Activated naive CD4-positive, alpha-beta T cell treated with anti-CD3 and anti-CD28 coated beads, Interleukin-2, amount 10 ng/mL, durations not matched to agents 7 days and 5 days (primary cell): ENCODE measurements at regions not wholly inside any gene's neighbourhood (a gene's known extent, or its start where the extent isn't known, plus 50 kb on each side); places are given as distances from the start of the nearest gene placed in this dataset.

Source experiments
- CTCF ChIA-PET: fragments of 350-600 bp; sonication (Branson Sonifier 250); formaldehyde crosslinking; loops from one replicate; lab custom pipeline; 2021; ENCODE audit warnings: antibody characterized with exemption; lab: Charles Lee
- DNase-seq: peaks from one replicate; pipeline ENCODE4 v3.0.0-alpha.2; 2020
- H3K27ac Mint-ChIP-seq: one replicate; pipeline ENCODE4 v1.8.0; 2021; ENCODE audit warnings: mild to moderate bottlenecking, moderate library complexity, mixed read lengths
- H3K27me3 Mint-ChIP-seq: one replicate; pipeline ENCODE4 v1.8.0; 2021; ENCODE audit warnings: mild to moderate bottlenecking, mixed read lengths
- H3K36me3 Mint-ChIP-seq: one replicate; pipeline ENCODE4 v1.8.0; 2021; ENCODE audit warnings: mixed read lengths
- H3K4me1 Mint-ChIP-seq: one replicate; pipeline ENCODE4 v1.8.0; 2021; ENCODE audit warnings: mixed read lengths
- H3K4me3 Mint-ChIP-seq: one replicate; pipeline ENCODE4 v1.8.0; 2021; ENCODE audit warnings: mild to moderate bottlenecking, moderate library complexity, mixed read lengths
- H3K9me3 Mint-ChIP-seq: one replicate; pipeline ENCODE4 v1.8.0; 2021; ENCODE audit warnings: mixed read lengths

DNA sequence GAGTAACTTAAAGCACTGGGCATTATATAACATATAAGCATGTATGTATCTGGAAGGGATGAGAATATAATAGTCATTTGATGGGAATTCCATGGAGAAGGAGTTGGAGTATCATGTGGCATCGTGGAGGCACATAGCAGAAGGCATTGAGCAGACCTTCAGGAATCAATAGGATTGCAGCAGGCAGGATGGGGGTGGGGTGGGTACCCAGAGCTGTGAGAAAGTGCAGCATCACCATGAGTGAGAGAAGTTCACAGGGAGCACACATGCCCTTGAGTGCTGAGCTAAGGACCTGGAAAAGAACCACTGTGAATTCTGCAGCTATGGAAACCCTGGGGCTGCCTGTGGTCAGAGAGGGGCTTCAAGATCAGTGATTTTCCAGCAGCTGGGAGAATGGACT, 57.3 kb downstream of the MED10 start:
- no peaks in the 10 kb centered on the region for H3K27me3 Mint-ChIP-seq
- H3K4me1 Mint-ChIP-seq, result no peaks in the 10 kb centered on the region
- H3K27ac Mint-ChIP-seq, result no peak overlapping the region
- no peaks in the 10 kb centered on the region for H3K9me3 Mint-ChIP-seq
- H3K4me3 Mint-ChIP-seq, result no peak overlapping the region
- no peaks in the 10 kb centered on the region for H3K36me3 Mint-ChIP-seq
- CTCF ChIA-PET, result no interaction called here
- DNase-seq, result no peak

DNA sequence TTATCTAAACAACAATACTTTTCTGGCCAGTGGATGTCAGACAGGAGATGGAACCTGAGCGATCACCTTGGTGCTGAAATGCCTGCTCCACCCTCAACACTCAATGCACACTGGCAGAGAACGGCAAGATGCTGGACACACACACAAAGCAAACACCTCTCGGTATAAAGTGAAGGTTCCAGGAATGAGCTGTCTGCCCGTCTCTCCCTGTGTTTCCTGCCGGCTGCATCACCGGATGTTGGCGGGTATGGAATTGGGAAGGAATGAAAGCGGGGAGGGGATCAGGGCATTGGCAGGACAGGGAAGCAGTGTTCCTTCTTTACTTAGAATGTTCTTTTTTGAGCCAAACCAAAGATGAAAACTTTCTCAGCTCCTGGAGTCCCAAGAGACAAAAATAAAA, 59.2 kb downstream of the MED10 start:
- DNase-seq, result no peak
- no peak overlapping the region for H3K4me3 Mint-ChIP-seq
- no peaks in the 10 kb centered on the region for H3K36me3 Mint-ChIP-seq
- no peaks in the 10 kb centered on the region for H3K27me3 Mint-ChIP-seq
- CTCF ChIA-PET, result no interaction called here
- H3K27ac Mint-ChIP-seq, result no peak overlapping the region
- no peaks in the 10 kb centered on the region for H3K4me1 Mint-ChIP-seq
- H3K9me3 Mint-ChIP-seq, result no peaks in the 10 kb centered on the region

DNA sequence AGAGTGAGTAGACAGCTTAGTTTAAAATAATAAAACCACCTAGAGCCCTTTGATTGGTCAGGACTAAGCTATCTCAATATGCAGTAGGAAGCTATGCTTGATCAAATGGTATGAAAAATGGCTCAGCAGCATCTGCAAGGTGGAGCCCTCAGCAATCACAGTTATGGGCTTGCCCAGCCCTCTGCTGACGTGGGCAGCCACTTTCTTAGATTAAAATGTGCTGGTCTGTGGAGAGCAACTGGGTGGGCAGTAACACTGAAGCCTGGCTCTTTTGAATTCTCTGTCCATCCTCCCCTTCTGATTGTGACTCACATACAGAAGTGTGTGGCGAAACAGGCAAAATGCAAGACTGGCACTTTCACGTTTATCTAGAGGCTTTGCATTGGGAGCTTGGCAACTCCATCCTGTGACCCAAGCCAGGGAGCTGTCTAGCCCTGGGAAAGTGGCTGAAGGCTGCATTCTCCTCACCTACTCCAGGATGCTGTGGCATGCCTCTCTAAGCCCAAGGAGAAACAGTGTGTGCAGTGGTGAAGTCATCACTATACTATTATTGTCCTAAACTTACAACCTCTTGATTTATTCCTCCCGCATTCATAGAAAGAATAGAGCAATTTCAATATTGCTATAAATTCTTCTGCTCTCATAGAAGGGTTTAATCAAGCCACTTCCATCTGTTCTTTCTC, 61.1 kb downstream of the MED10 start:
- no peaks in the 10 kb centered on the region for H3K36me3 Mint-ChIP-seq
- H3K4me1 Mint-ChIP-seq, result no peaks in the 10 kb centered on the region
- DNase-seq, result no peak
- no peaks in the 10 kb centered on the region for H3K27me3 Mint-ChIP-seq
- no peaks in the 10 kb centered on the region for H3K9me3 Mint-ChIP-seq
- CTCF ChIA-PET, result interaction anchor here (0.9 kb wide), 1 partner anchor 24 kb away, joined by 3 read pairs; no protein-coding TSS in a partner anchor
- no peak overlapping the region for H3K4me3 Mint-ChIP-seq
- H3K27ac Mint-ChIP-seq, result no peak overlapping the region

DNA sequence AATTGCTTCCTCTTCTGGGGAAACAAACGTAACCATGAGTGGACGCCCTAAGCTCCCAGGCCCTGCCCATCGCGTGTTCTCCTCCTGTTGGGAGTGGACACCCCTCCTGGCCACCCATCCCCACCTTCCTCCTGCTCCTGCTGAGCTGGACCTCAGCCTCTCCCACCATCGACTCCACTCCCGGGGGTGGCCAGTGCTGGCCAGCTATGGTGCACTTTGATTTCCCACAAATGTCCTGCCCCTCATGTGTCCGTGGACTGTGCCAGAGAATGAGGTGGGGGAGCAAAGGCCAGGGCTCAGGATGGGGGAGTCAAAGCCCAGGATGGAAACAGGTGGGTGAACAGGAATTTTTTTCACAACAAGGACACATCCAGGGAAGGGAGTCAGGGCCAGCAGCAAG, 62.8 kb downstream of the MED10 start:
- no peak overlapping the region for H3K4me3 Mint-ChIP-seq
- no peaks in the 10 kb centered on the region for H3K9me3 Mint-ChIP-seq
- H3K27ac Mint-ChIP-seq, result no peak overlapping the region
- H3K27me3 Mint-ChIP-seq, result no peaks in the 10 kb centered on the region
- H3K4me1 Mint-ChIP-seq, result no peaks in the 10 kb centered on the region
- no peaks in the 10 kb centered on the region for H3K36me3 Mint-ChIP-seq
- no peak for DNase-seq
- CTCF ChIA-PET, result no interaction called here

DNA sequence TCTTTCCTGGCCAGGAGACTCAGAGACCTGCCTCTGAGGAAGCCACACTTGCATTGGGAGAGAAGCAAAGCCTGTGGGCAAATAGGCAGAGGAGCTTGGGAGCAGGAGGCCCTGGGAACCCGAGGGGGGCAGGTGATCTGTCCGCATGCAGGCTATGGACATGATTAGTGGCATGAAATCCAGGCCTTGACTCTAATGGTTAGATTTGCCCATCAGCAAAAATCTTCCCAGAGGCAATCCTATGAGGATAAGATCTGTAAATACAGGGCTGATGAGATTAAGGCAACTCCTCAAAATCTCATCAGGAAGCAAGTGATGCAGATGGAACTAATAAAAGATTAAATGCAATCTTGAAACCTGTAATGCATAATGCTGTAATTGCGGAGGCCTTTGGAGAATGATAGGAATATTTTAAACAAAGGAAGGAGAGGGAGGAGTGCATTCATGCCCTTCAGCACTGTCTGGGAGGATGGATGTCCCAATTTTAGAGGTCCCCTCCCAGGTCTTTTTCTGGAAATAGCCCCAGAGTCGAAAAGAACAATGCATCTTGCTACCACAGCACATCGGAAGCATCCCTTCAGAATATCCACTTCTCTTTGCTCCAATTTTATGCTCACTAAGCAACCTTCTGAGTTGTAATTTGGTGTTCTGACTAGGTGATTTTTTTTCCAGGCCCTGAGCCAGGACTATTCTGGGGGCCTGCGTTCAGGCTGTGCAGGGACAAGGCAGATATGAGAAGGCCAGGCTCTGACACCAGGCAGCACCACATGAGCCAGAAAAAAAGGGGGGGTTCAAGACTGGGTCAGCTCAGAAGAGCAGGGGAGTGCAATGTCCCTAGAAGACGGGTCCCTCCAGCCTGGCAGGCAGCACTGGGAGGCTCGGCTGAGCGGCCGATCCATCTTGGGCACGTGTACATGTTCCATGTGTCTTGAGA, 66.5 kb downstream of the MED10 start:
- H3K4me1 Mint-ChIP-seq, result no peaks in the 10 kb centered on the region
- no peaks in the 10 kb centered on the region for H3K36me3 Mint-ChIP-seq
- no peaks in the 10 kb centered on the region for H3K27me3 Mint-ChIP-seq
- no peak for DNase-seq
- H3K9me3 Mint-ChIP-seq, result no peaks in the 10 kb centered on the region
- H3K27ac Mint-ChIP-seq, result no peak overlapping the region
- CTCF ChIA-PET, result no interaction called here
- H3K4me3 Mint-ChIP-seq, result no peak overlapping the region

DNA sequence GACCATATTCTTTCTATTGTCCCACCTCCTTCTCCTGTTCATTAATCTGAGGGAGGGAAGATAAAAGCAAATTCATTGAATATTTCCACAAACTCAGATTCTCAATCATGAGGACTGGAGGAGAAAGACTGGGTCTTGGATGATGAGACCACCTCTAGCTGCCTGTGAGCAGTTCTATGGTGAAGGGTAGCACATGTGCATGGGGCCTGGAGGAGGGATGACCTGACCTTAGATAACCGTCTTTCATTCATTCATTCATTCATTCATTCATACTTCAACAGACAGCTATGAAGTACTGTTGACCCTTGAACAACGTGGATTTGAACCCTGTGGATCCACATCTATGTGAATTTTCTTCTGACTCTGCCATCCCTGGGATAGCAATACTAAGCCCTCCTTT, 68.4 kb downstream of the MED10 start:
- CTCF ChIA-PET, result no interaction called here
- DNase-seq, result no peak
- Mint-ChIP-seq H3K4me1 (no peaks in the 10 kb centered on the region), H3K9me3 (no peaks in the 10 kb centered on the region), H3K36me3 (no peaks in the 10 kb centered on the region), H3K4me3 (no peak overlapping the region), H3K27ac (no peak overlapping the region), H3K27me3 (no peaks in the 10 kb centered on the region)

DNA sequence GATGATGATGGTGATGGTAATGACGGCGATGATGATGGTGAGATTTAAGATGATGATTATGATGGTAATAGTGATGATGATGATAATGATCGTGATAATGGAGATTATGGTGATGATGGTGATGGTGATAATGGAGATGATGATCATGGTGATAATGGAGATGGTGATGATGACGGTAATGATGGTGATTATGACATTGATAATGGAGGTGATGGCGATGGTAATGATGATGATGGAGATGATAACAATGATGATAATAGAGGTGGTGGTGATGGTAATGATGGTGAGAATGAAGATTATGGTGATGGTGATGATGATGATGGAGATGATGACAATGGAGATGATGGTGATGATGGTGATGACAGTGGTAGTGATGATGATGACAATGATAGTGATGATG, 69.7 kb downstream of the MED10 start:
- no peak overlapping the region for H3K27ac Mint-ChIP-seq
- H3K4me1 Mint-ChIP-seq, result no peaks in the 10 kb centered on the region
- DNase-seq, result no peak
- no peaks in the 10 kb centered on the region for H3K36me3 Mint-ChIP-seq
- H3K4me3 Mint-ChIP-seq, result no peak overlapping the region
- H3K9me3 Mint-ChIP-seq, result no peaks in the 10 kb centered on the region
- H3K27me3 Mint-ChIP-seq, result no peaks in the 10 kb centered on the region
- CTCF ChIA-PET, result no interaction called here

DNA sequence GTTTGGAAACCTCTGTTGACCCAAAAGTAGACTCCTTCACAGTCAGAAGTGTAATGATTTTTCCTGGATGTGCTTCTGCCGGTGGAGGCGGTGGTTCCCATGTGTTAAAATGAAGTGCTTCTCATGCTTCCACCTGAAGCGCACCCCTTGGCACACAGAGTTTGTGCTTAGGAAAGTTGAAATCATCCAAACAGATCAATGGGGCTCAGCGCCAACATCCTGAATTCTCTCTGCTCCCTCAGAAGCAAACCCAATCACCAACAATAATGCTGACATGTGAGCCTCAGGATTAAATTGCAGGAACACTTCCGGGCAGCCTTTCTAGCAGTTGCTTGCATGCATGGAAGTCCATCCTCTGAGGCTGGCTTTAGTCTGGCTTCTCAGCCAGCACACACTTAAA, 71.0 kb downstream of the MED10 start:
- Mint-ChIP-seq H3K4me1 (no peaks in the 10 kb centered on the region), H3K4me3 (no peak overlapping the region), H3K27ac (no peak overlapping the region), H3K27me3 (no peaks in the 10 kb centered on the region), H3K36me3 (no peaks in the 10 kb centered on the region), H3K9me3 (no peaks in the 10 kb centered on the region)
- no peak for DNase-seq
- CTCF ChIA-PET, result no interaction called here

DNA sequence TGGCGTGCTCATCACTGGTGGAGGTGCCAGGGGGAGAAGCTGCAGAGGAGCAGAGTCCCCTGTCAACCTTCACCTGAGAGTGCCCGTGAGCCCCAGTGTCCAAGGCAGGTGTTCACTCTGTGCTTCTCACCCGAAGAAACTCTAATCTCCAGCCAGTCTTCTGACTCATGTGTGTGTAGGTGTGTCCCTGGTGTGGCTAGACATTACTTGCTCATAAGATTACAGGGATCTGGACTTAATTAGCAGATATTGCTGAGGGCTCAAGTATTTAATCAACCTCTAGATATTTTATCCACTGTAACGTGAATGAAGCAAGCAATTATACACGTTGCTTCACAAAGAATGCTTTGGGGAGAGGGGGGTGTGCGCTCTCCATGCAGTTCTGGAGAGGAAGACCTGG, 72.5 kb downstream of the MED10 start:
- DNase-seq, result no peak
- no peaks in the 10 kb centered on the region for H3K27me3 Mint-ChIP-seq
- no peaks in the 10 kb centered on the region for H3K4me1 Mint-ChIP-seq
- H3K36me3 Mint-ChIP-seq, result no peaks in the 10 kb centered on the region
- H3K4me3 Mint-ChIP-seq, result no peak overlapping the region
- CTCF ChIA-PET, result interaction anchor here (0.8 kb wide), 1 partner anchor 1165 kb away, joined by 3 read pairs; no protein-coding TSS in a partner anchor
- no peaks in the 10 kb centered on the region for H3K9me3 Mint-ChIP-seq
- H3K27ac Mint-ChIP-seq, result no peak overlapping the region

DNA sequence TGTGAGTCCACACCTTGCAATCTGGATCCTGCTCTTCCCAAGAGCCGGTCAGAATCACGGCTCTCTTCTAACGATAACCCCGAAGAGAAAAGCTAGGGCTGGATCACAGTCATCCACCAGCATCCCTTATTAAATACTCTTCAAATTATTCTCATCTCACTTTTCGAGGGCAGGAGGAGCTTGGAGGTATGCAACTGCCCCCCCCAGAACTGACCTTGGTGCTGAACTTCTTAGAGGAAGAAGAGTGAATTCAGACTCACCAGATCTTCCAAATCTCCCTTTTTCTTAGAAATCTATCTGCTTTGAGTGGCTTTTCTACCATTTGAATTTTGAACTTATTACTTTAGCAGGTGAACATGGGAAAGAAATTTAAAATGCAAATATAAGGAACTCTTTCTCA, 75.7 kb downstream of the MED10 start:
- H3K27me3 Mint-ChIP-seq, result no peaks in the 10 kb centered on the region
- DNase-seq, result peak; percentile 29
- H3K36me3 Mint-ChIP-seq, result no peaks in the 10 kb centered on the region
- no peaks in the 10 kb centered on the region for H3K9me3 Mint-ChIP-seq
- CTCF ChIA-PET, result no interaction called here
- no peaks in the 10 kb centered on the region for H3K4me1 Mint-ChIP-seq
- H3K4me3 Mint-ChIP-seq, result no peak overlapping the region
- no peak overlapping the region for H3K27ac Mint-ChIP-seq

DNA sequence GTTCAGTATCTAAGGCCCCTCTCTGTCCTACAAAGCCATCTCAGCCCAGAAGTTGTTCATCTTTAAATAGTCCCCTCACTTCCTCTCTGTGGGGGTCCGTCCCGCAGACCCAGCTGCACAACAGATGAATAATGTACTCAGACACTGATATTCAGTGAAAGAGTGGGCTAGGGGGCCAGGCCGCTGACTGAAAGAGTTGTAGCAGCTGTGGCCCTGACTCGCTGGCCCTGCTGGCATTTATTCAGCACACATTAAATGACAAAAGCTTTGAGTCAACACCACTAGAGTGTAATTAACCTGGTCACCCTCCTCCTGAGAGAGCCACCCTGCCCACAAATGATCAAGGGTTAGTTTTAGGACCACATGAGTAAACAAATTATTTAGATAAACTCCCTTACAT, 76.3 kb downstream of the MED10 start:
- Mint-ChIP-seq H3K9me3 (no peaks in the 10 kb centered on the region), H3K4me3 (no peak overlapping the region), H3K4me1 (no peaks in the 10 kb centered on the region), H3K27me3 (no peaks in the 10 kb centered on the region), H3K27ac (no peak overlapping the region), H3K36me3 (no peaks in the 10 kb centered on the region)
- CTCF ChIA-PET, result no interaction called here
- DNase-seq, result no peak

DNA sequence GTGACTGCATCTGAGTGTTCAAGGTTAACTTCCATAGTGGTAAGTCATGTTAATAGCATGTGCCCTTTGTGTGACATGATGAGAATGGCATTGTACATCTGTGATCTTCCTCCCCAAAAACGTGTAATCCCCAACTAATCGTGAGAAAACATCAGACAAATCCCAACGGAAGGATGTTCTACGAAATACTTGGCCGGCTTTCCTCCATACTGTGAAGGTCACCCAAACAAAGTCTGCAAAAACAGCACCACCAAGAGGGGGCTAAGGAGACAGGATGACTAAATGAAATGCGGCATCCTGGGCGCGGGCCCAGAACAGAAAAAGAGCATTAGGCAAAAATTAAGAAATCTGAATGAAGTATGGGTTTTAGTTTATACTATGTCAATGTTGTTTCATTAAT, 81.8 kb downstream of the MED10 start:
- DNase-seq, result no peak
- CTCF ChIA-PET, result interaction anchor here (0.6 kb wide), 1 partner anchor 383 kb away, joined by 4 read pairs; no protein-coding TSS in a partner anchor
- no peak overlapping the region for H3K27ac Mint-ChIP-seq
- H3K27me3 Mint-ChIP-seq, result no peaks in the 10 kb centered on the region
- no peaks in the 10 kb centered on the region for H3K4me1 Mint-ChIP-seq
- no peaks in the 10 kb centered on the region for H3K9me3 Mint-ChIP-seq
- H3K4me3 Mint-ChIP-seq, result no peak overlapping the region
- H3K36me3 Mint-ChIP-seq, result no peaks in the 10 kb centered on the region

DNA sequence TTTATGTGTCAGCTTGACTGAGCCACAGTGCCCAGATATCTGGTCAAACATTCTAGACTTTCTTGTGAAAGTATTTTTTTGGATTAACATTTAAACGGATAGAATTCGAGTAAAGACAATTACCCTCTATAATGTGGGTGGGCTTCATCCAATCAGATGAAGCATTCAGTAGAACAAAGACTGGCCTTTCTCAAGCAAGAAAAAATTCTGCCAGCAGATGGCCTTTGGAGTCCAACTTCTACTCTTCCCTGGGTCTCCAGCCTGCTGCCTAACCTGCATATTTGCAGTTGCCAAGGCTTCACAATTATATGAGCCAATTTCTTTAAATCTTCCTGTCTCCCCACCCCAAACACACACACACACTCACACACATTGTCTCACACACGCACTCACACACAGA, 86.4 kb downstream of the MED10 start:
- no peaks in the 10 kb centered on the region for H3K36me3 Mint-ChIP-seq
- CTCF ChIA-PET, result no interaction called here
- H3K27me3 Mint-ChIP-seq, result no peaks in the 10 kb centered on the region
- no peak overlapping the region for H3K27ac Mint-ChIP-seq
- no peak overlapping the region for H3K4me3 Mint-ChIP-seq
- H3K9me3 Mint-ChIP-seq, result no peaks in the 10 kb centered on the region
- peak; percentile 50 for DNase-seq
- H3K4me1 Mint-ChIP-seq, result no peaks in the 10 kb centered on the region

DNA sequence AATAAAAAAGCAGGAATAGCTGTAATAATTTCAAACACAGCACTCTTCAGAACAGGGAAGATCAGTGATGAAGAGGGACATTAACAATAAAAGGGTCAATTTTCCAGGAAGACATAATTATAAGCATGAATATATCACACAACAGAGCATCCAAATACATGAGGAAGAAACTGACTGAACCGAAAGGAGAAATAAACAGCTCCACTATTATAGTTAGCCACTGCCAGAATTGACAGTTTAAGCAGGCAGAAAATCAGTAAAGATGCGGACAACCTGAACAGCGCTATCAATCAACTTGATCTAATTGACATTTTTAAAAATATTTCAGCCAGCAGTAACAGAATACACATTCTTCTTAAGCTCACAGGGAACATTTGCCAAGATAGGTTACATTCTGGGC, 89.1 kb downstream of the MED10 start:
- no peak for DNase-seq
- Mint-ChIP-seq H3K27me3 (no peaks in the 10 kb centered on the region), H3K36me3 (no peaks in the 10 kb centered on the region), H3K4me3 (no peak overlapping the region), H3K4me1 (no peaks in the 10 kb centered on the region), H3K27ac (no peak overlapping the region), H3K9me3 (no peaks in the 10 kb centered on the region)
- CTCF ChIA-PET, result no interaction called here

DNA sequence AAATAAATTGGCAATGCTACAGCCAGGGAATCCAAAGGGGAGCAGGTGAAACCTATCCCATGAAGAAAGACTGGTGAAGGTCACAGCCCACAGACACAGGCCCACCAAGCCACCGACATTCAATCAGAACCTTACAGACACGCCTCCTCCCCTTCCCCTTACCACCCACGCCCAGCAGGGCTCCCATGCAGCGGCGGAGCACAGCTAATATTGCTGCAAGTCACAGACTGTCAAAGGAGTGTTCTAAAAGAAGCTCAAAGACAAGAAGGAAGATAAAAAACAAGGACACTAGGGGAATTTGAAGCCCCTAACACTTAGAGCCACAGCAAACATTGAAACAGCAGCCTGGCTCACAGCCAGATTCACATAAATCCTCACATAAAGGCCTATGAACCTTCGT, 91.2 kb downstream of the MED10 start:
- no peak overlapping the region for H3K4me3 Mint-ChIP-seq
- no peaks in the 10 kb centered on the region for H3K4me1 Mint-ChIP-seq
- no peak overlapping the region for H3K27ac Mint-ChIP-seq
- no peak for DNase-seq
- H3K9me3 Mint-ChIP-seq, result no peaks in the 10 kb centered on the region
- H3K36me3 Mint-ChIP-seq, result no peaks in the 10 kb centered on the region
- CTCF ChIA-PET, result no interaction called here
- no peaks in the 10 kb centered on the region for H3K27me3 Mint-ChIP-seq
